ENCODE measurements at regions not wholly inside any gene's neighbourhood (a gene's known extent, or its start where the extent isn't known, plus 50 kb on each side); places are given as distances from the start of the nearest gene placed in this dataset.

- no peak for FAIRE-seq
Observed at GRCh38 chr5:113804943-113805342, 291.4 kb downstream of the YTHDC2 start.

- FAIRE-seq, result no peak
Observed at GRCh38 chr5:113806250-113806649, 292.8 kb downstream of the YTHDC2 start.

DNA sequence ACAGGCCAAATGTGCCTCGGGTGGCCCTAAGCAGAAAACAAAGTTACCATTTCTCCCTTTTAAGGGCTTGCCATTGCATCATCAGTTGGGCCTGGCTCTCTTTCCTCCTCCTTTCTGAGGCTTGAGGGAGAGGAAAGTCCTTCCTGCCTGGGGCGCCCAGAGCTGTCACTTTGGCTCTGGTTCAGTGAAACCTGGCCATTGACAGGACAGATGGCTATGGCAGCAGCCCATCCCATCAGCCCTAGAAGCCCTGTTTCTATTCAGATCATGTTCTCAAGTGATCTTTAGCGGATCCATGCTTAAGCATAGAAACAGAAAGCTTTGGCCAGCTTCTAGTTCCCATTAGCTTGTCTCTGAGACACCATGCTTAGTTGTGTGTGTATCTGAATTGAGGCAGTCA lies 293.4 kb downstream of the YTHDC2 start:
- FAIRE-seq, result no peak

DNA sequence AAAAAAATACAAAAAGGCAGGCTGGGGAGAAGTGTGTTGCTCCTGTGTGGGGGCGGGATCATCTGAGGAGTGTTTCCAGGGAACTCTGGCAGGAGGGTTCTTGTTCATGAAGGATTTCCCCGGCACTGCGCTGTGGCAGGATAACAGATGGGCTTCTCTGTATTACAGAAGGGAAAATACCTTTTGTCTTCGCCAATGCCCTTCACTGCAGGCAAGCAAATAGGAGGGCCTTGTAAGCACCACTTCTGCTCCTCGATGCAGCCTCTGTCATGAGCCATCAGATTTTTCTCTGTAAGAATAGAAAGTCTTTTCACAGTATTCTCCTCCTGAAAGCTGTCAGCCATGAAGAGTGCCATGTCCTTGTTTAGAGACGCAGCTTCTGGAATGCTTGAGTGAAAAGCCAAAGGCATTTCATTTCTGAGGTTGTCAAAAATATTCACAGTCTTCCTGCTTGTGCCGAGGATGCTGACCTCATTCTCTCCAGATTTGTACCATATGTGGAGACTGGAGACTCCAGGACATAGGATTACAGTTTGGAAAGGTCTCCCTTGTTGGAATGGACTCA lies 294.0 kb downstream of the YTHDC2 start:
- FAIRE-seq, result no peak

DNA sequence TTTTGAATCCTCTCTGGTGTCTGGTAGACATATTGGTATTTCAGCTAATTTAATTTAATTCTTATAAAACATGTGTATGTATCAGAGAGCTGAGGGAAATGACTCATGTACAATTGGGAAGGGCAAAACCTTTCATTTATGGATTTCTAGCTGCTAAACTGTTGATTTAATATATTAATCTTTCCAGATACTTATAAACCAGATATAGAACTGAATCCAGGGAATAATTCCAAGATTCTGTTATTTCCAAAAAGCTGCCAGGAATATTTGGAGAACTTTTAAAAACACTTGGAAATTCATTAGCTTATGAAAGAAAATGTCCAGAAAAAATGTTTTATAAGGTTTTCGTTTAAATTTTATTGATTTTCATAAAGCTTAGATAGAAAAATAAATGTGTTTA lies 295.5 kb downstream of the YTHDC2 start:
- FAIRE-seq, result no peak

DNA sequence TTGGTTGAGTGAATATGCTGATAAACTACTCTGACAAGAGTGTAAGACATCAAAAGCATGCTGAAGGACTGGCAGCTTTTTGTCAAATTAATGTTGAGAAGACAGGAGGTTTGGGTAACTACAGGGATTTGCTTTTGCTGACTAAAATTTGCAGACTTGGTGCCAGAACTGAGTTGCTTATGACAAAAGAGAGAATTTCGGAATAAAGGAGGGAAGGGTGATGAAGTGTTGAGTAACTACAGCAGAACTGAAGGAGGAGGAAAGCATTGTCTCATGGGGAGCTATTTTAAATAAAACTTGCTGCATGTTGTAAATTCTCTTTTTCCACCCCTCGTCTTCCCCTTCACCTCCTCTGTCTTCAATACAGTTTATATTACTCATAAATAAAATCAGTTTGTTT lies 296.1 kb downstream of the YTHDC2 start:
- FAIRE-seq, result no peak

- no peak for FAIRE-seq
Observed at GRCh38 chr5:113813466-113813865, 300.0 kb downstream of the YTHDC2 start.

DNA sequence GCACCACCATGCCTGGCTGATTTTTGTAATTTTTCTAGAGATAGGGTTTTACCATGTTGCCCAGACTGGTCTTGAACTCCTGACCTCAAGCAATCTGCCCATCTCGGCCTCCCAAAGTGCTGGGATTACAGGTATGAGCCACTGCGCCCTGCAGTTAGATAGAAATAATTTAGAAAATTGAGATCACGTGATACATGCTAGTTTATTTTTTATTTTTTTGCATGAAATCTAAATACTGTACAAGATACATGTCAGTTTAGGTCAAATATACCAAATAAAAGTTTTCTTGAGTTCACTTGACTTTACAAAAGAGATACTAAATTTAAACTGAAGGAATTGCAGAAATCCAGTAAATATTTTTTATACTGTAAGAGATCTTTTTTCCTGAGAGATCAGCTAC lies 304.2 kb downstream of the YTHDC2 start:
- FAIRE-seq, result no peak

GRCh38 chr5:113823696-113824095 lies 310.2 kb downstream of the YTHDC2 start:
- no peak for FAIRE-seq

DNA sequence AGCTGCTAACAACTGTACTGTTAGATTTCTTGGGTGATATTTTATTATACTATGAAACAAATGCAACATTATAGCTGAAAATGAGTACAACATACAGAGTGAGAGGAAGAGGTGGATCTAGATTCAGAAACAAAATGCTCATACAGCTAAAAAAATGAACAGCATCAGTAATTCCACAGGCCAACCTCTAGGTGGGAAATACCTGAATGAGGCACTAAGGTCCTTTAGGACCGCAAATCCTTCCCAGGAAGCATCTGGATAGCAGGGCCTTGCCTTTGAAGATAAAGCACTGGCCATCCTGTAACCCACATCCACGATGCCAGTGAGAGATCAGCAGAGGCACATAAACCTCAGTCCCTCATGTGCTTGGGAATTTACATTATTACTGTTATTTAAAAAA lies 310.8 kb downstream of the YTHDC2 start:
- FAIRE-seq, result no peak

DNA sequence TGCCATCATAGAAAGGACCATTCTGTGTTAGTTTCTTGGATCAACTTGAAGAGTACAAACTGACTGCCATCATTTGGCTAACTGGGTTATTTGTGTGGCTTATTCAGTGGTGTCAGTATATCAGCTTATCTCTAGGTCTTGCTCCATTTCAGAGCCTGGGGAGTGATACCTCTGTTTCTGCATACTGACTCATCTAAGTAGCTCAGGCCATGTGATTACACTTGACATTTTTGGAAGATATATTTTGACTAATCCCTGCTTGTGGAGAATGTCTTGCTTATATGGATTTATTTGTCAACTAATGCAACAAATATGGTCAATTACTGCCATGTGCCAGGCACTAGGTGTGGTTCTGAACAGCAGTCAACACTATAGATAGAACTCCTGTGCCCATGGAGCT lies 311.7 kb downstream of the YTHDC2 start:
- no peak for FAIRE-seq

- no peak for FAIRE-seq
Observed at GRCh38 chr5:113846941-113847340, 333.4 kb downstream of the YTHDC2 start.

GRCh38 chr5:113864437-113864836 lies 350.9 kb downstream of the YTHDC2 start:
- no peak for FAIRE-seq

DNA sequence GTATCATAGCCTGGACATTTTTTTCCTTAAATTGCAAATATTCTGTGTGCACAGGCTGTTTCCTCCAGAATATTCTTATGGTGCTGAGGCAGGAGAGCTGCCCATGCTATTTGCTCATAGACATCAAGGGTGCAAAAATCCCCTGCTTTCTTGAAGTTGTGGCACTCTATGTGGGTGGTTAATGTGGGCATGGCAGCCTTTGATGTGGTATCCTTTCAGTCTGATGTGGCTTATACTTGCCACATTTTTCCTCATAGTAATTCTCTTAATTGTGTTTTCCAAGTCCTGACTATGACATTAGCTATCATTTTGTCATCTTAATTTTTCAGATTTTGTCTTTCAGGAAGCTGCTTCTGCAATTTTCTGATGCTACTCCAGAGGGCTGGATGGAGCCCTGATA lies 353.3 kb downstream of the YTHDC2 start:
- no peak for FAIRE-seq

DNA sequence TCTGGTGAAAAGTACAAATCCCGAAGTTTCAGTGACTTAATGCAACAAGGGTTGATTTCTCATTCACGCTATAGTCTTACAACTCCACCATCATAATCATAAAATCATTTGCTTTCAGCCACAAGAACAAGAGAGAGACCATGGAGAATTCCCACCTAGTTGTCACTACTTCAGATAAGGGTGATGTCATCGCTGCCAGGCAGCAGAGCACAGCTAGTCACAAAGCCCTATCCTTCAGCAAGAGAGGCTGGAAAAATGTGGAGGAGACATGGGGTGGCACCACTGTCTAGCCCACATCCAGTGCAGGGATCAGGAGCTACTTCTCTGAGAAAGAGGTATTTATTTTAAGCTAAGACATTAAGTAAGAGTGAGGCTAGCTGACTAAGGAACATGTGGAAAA lies 356.1 kb downstream of the YTHDC2 start:
- no peak for FAIRE-seq

DNA sequence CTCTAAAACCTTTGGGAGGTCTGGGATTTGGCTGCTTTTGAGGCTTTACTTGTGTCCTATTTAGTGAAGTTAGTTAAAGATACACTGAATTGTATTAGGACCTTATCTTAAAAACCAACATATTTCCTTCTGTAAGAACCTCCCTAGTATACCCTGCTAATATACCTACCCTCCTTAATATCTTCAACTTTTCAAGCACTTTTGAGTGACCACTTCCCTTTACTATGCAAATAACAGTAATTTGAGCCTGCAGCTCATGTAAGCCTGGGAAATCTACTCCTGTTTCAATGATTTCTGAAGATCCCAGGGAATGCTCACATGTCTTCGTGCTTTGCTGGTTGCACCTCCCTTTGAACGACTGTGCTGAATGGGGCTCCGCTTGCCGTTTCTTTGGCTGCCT lies 358.5 kb downstream of the YTHDC2 start:
- no peak for FAIRE-seq

DNA sequence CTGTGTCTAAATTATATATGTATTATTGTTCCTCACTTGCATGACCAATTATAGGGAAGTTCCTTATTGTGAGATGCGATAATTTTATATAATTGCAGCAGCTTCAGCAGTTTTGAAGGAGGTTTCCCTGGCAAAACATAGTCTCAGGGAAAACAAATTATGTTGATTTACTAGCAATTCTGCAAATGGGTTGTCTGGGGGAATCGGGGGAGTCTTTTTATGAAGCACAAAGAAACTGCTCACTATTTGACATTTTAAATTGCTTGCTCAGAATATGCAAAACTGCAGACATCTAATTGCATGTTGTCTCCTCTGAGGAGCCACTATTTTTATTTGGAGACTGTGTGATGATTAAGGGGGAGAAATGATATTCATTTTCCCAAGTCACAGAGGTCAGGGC lies 361.6 kb downstream of the YTHDC2 start:
- no peak for FAIRE-seq

GRCh38 chr5:113891491-113891890 lies 378.0 kb downstream of the YTHDC2 start:
- no peak for FAIRE-seq

GRCh38 chr5:113896789-113897188 lies 383.3 kb downstream of the YTHDC2 start:
- no peak for FAIRE-seq

DNA sequence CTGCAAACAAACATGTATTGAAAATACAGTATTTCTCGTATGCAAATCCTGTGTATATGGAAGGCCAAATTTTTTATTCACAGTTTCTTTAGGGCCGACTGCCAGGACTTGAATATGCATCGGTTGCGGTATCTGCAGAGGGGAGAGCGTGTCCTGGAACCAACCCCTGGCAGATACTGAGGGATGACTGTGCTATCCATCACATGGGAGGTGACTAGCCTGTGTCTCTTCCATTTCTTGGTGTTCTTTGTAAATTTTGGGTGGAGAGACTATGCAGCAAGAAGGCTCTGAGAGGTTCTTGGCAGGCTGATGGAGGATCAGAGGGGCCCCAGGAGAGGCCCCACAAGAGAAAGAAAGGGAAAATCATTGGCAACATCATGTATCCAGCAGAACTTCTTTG lies 384.3 kb downstream of the YTHDC2 start:
- FAIRE-seq, result no peak

DNA sequence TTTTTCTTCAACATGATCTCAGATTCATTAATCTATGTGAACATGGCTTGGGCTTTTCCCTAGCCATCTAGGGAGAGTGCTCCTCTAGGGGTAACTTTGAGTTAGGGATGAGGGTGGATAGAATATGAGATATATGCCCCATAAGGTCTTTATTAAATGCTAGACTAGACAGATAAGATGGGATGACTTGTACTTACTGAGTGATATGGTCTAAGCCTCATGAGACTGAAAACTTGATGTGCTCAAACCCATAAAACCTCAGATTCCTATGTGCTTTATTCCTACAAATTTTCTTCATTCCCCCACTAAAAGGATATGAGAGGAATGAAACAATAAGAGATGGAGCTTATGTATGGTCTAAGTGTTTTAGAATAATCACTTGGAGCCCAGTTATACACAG lies 386.6 kb downstream of the YTHDC2 start:
- FAIRE-seq, result no peak

GRCh38 chr5:113900816-113901215 lies 387.3 kb downstream of the YTHDC2 start:
- FAIRE-seq, result no peak

DNA sequence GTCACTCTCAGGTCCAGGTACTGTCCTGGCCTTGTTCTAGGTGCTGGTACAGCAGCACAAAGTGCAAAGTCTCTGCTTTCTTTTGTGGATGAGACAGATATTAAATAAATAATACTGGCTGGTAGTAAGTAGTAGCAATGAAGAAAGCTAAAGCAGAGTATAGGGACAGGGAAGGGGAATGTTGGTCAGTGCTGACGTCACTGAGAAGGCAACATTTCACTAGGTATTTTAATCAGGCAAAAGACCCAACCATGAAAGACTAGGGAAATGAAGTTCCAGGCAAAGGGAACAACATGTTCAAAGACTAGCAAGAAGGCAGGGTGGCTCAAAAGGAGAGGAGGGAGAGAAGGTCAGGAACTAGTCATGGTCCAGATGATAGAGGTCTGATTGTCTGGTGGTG lies 388.2 kb downstream of the YTHDC2 start:
- no peak for FAIRE-seq

DNA sequence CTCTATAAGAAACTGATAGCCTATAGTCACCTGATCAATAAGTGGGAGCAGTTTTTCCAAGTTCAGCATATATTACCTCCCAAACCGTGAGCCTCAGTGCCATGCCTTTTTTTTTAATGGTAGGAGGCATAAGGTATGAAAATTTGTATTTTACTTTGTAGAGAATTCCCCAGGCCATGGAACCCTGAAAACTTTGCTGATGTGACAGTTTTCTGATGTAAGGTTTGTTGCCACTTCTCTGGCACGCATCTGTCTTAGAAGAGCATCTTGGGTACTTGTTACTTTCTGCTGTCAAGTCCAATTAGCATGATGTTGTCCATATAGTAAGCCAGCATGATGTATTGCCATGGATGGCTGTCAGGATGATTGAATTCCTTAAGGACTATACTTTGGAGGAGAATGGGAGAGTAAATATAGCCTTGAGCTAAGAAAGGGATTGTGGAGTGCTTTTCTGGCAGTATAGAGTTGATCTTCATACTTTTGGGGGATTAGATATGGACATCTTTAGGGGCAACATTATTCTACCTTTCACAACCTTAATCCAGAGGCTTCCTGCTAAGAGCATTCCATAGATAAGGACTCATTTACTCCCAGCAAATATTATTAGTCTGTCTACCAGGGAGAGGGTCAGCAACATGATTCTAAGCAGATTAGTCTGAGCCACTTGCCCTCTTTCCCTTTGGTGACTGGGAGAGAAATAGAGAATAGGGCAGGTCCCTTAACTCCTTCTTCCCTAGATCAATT lies 389.6 kb downstream of the YTHDC2 start:
- FAIRE-seq, result no peak

DNA sequence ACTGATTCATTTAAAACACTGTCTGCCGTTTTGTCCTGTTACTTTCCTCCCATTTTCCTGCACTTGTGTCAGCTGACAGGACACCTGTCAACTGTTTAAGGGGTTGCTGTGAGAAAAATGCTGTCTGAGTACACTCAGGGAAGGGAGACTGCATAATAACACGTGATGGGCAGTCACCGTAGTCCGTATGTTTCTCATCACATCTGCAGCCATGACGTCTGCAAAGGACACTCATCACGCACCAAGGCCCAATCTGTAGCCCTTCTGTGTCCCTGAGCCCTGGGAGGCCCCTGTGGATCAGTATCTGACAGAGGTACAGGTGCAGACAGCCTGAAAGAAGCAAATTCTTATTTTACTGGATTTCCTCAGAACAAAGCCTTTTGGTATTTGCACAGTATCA lies 396.3 kb downstream of the YTHDC2 start:
- FAIRE-seq, result no peak
